ENCODE measurements at regions not wholly inside any gene's neighbourhood (a gene's known extent, or its start where the extent isn't known, plus 50 kb on each side); places are given as distances from the start of the nearest gene placed in this dataset.

DNA sequence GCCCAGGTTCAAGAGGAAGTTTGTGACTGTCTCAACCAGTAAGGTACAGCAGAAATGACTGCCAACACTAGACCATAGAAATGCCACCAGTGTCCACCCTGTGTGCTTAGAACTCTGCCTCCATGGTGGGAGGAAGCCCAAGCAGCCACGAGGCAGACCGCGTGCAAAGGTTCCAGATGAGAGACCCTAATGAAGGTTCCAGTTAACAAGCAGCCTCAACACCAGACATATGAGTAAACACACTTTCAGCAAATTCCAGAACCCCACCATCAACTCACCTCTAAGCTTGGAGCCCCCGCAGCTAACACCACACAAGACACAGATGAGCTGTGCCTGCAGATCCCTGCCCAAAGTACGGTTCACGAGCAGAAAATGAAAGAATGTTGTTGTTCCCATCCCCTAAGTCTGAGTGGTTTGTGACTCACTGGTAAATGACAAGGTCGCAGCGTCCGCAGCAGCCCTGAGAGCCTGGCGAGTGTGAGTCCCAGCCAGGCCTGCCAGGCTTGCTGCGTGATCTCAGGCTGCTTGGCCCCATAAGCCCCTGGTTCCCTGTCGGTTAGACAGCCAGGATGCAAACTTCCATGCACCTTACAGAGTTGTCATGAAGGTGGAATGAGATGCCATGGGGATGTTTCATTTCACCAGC, 193.7 kb downstream of the C16orf95 start:
- TF ChIP-seq, protein P1, sequence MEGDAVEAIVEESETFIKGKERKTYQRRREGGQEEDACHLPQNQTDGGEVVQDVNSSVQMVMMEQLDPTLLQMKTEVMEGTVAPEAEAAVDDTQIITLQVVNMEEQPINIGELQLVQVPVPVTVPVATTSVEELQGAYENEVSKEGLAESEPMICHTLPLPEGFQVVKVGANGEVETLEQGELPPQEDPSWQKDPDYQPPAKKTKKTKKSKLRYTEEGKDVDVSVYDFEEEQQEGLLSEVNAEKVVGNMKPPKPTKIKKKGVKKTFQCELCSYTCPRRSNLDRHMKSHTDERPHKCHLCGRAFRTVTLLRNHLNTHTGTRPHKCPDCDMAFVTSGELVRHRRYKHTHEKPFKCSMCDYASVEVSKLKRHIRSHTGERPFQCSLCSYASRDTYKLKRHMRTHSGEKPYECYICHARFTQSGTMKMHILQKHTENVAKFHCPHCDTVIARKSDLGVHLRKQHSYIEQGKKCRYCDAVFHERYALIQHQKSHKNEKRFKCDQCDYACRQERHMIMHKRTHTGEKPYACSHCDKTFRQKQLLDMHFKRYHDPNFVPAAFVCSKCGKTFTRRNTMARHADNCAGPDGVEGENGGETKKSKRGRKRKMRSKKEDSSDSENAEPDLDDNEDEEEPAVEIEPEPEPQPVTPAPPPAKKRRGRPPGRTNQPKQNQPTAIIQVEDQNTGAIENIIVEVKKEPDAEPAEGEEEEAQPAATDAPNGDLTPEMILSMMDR (IDR thresholded peaks at IDR 0.05), result no peak
- no peak for TF ChIP-seq ZFX (IDR thresholded peaks at IDR 0.05; ENCODE audit: borderline replicate concordance)

Measured in 22Rv1 (cell line).